WI38 (cell line): ENCODE measurements at regions not wholly inside any gene's neighbourhood (a gene's known extent, or its start where the extent isn't known, plus 50 kb on each side); places are given as distances from the start of the nearest gene placed in this dataset.

Source experiments
- H3K4me3 ChIP-seq: 2 replicates; pipeline ENCODE4 v1.5.1; 2011; ENCODE audit warnings: low read depth, mild to moderate bottlenecking, control low read depth, low read length
- TF ChIP-seq, protein P1 (sequence below): IDR thresholded peaks from 2 replicates; pipeline ENCODE4 v1.5.1; 2012; ENCODE audit warnings: low read depth, mild to moderate bottlenecking, control low read depth, low read length

DNA sequence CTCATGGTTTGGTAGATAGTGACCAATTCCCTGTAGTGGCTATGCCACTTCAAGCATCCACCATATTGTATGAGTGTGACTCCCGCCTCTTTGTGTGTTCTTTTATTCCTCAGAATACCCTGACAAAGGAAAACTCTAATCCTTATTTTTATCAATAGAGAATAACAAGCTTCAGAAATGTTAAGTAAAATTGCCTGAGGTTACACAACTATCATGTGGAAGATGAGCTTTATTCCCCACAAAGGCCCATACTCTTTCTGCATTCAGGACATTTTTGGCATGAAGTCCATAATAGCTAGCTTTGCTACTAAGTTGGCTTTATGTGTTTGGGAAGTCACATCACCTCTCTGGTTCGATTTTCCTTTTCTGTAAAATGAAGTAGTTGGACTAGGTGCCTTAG, 276.8 kb downstream of the PIK3C3 start:
- H3K4me3 ChIP-seq = no peak overlapping the region
- TF ChIP-seq, protein P1, sequence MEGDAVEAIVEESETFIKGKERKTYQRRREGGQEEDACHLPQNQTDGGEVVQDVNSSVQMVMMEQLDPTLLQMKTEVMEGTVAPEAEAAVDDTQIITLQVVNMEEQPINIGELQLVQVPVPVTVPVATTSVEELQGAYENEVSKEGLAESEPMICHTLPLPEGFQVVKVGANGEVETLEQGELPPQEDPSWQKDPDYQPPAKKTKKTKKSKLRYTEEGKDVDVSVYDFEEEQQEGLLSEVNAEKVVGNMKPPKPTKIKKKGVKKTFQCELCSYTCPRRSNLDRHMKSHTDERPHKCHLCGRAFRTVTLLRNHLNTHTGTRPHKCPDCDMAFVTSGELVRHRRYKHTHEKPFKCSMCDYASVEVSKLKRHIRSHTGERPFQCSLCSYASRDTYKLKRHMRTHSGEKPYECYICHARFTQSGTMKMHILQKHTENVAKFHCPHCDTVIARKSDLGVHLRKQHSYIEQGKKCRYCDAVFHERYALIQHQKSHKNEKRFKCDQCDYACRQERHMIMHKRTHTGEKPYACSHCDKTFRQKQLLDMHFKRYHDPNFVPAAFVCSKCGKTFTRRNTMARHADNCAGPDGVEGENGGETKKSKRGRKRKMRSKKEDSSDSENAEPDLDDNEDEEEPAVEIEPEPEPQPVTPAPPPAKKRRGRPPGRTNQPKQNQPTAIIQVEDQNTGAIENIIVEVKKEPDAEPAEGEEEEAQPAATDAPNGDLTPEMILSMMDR = no peak

DNA sequence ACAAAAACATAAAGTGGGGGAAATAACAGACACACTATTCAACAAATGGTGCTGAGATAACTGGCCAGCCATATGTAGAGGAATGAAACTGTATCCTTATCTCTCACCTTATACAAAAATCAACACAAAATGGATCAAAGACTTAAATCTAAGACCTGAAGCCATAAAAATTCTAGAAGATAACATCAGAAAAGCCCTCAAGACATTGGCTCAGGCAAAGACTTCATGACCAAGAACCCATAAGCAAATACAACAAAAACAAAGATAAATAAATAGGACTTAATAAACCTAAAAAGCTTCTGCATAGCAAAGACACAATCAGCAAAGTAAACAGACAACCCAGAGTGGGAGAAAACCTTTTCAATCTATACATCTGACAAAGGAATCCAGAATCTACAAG, 278.9 kb downstream of the PIK3C3 start:
- TF ChIP-seq, protein P1 = no peak
- H3K4me3 ChIP-seq = no peak overlapping the region

DNA sequence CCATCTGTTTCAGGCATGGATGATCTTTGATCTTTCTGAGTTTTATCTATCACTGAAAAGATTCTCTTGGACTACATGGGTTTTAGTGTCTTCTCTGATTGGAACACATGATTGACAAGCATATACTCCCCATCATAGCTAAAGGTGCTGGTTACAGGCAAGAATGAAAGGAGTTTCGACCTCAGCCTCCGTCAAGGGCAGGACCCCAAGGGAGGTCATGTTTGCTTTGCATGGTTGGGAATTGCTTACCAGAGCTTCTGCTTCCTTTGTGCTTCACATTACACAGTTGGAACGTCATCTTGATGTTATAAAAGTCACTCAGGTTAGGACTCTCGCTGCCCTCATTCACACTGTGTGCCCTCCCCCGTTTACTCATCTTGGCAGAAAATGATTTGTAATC, 287.7 kb downstream of the PIK3C3 start:
- TF ChIP-seq, protein P1 = no peak
- no peak overlapping the region for H3K4me3 ChIP-seq

DNA sequence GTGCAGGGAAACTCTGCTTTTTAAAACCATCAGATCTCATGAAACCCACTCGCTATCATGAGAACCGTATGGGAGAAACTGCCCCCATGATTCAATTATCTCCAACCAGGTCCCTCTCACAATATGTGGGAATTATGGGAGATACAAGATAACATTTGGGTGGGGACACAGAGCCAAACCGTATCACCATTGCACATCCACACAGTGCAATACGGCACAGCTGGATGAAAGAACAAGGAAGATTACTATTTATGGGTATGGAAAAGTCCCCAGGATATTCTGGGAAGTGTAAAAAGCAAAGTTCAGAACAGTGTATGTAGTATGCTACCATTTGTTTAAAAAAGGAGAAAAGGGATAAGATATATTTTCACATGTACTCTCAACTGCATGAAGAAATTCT, 290.1 kb downstream of the PIK3C3 start:
- no peak overlapping the region for H3K4me3 ChIP-seq
- TF ChIP-seq, protein P1 = no peak

DNA sequence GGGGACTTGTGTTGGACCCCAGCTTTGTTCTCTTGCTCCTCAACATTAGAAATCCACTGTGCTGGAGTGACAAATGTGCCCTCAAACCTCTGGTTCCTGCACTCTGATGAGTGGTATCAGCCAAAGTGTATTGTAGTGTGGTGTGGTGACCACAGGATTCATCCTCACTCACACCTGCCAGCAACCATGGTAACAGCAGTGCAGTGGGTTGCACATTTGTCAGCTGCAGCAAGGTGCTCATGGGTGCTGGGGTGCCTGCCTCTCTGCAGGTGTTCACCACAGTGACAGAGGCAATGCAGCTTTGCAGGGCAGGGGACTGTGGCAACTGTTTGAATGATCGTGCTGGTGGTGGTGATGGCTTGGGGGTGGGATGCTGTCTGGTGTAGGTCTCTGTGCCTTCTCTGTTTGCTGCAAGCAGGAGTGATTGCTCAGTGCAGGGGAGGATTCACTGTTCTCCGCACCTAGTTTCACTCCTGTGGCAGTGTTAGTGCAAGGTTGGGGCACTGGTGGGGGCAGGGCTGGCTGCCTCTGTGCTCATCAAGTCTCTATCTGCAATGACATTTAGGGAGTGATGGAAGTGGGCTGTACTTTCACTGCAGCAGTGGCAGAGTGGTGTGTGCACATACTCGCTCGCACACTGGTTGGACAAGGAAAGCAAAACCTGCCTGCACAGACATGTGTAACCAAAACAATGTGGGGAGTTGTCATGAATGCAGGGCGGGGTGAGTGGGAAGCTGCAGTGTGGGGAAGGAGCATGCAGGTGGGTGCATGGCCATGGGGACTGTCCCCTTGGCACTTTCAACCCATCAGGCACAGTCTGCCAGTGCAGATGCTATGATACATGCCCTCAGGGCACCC, 301.1 kb downstream of the PIK3C3 start:
- H3K4me3 ChIP-seq = no peak overlapping the region
- TF ChIP-seq, protein P1 = no peak

DNA sequence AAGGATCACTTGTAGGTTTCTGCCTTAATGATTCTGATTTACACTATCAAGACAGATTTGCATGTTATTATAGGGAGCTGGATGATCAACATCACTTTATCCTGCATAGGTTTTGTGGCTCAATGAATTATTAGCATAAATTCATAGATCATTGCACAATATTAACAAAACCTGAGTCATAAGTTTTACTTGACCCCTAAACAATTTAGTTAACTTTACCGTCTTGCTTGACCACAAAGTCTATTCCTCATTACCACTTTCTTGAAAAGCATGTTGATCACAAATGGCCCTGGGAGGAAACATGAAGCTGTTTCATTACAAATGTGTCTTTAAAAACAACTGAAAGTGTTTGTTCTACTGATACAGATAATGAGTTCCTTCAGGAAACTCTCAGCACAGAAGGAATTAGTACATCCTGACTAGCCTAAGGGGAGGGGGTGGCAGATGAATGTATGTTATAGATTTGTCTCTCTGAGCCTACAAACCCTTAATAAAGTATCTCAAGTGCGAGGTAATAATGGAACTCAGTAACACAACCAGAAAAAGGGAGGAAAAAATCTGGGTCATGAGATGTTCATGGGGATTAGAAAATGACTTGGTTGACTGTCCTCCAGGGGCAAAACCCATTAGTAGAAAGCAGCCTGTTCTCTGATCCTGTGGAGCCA, 303.4 kb downstream of the PIK3C3 start:
- TF ChIP-seq, protein P1 = no peak

DNA sequence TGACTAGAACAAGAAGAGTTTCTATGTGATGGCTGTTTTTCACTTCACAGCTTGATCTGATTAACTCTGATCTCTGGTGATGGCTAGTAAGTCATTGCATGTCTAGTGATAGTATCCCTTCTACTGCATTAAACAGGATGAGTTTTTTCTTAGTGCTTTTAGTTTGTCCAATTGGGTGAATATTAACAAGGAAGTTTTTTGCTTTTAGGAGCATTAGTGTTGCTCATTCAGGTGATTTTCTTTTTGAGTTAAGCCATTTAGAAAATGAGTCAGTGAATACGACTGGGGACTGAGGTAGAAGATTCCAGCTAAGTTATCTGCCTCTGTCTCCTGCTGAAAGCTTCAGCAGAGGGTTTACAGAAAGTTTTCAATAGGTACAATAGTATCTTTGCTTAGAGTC, 306.7 kb downstream of the PIK3C3 start:
- TF ChIP-seq, protein P1 = no peak
- H3K4me3 ChIP-seq = no peak overlapping the region

More for the DNA sequence above, 303.4 kb downstream of the PIK3C3 start:
- H3K4me3 ChIP-seq = no peak overlapping the region
